HEK293 (cell line): ENCODE measurements at regions not wholly inside any gene's neighbourhood (a gene's known extent, or its start where the extent isn't known, plus 50 kb on each side); places are given as distances from the start of the nearest gene placed in this dataset.

Experiments used
- CTCF ChIA-PET: fragments of 350-600 bp; formaldehyde crosslinking; extraction: SDS; loops from one replicate; lab custom pipeline; 2021; ENCODE audit warnings: antibody characterized with exemption; lab: Yijun Ruan, JAX
- POLR2A ChIA-PET: fragments of 300-600 bp; formaldehyde crosslinking; extraction: SDS; loops from one replicate; lab custom pipeline; 2020; ENCODE audit warnings: antibody characterized with exemption, inconsistent platforms; lab: Yijun Ruan, JAX
- H3K27ac ChIP-seq: fragments of 200-500 bp; sonication (Bioruptor generic); 2 replicates; pipeline ENCODE4 v1.5.1; 2014; ENCODE audit warnings: low read depth, low read length, control low read depth, inconsistent platforms; ENCODE audit errors: extremely low read depth
- H3K36me3 ChIP-seq, 2 experiments: fragments of 200-500 bp in 1 of 2; sonication (Bioruptor generic) in 1 of 2; 1 replicate in 1 of 2; 2 replicates in 1 of 2; pipeline ENCODE4 v1.5.1; 2014 to 2017; ENCODE audit warnings: inconsistent platforms in 2 of 2, low read length in 2 of 2; ENCODE audit not compliant: control insufficient read depth in 2 of 2, insufficient read depth in 1 of 2
- H3K4me1 ChIP-seq: fragments of 200-500 bp; sonication (Bioruptor generic); 2 replicates; pipeline ENCODE4 v1.5.1; 2014; ENCODE audit warnings: mild to moderate bottlenecking, low read length, inconsistent platforms; ENCODE audit not compliant: control insufficient read depth, insufficient read depth
- H3K4me3 ChIP-seq: 2 replicates; pipeline ENCODE4 v1.5.1; 2011; ENCODE audit warnings: low read depth, mild to moderate bottlenecking, control low read depth, low read length, moderate library complexity
- H3K9me3 ChIP-seq: fragments of 200-500 bp; sonication (Bioruptor generic); 2 replicates; pipeline ENCODE4 v1.5.1; 2014; ENCODE audit warnings: low read depth, low read length, inconsistent platforms; ENCODE audit not compliant: control insufficient read depth, insufficient read depth
- GLI2 ChIP-seq: fragments of 450-650 bp; formaldehyde crosslinking; IDR thresholded peaks from 2 replicates; pipeline ENCODE4; 2017; ENCODE audit warnings: missing biosample characterization, missing genetic modification characterization, low read depth, borderline replicate concordance
- HIC1 ChIP-seq: fragments of 450-650 bp; formaldehyde crosslinking; IDR thresholded peaks from 2 replicates; pipeline ENCODE4 v1.5.1; 2016; ENCODE audit warnings: missing biosample characterization, missing genetic modification characterization
- HOXD13 ChIP-seq: sonication (generic); formaldehyde crosslinking; IDR thresholded peaks from 2 replicates; pipeline ENCODE4 v1.8.0; 2022; ENCODE audit warnings: missing genetic modification reagents, borderline replicate concordance
- KLF9 ChIP-seq: fragments of 450-650 bp; formaldehyde crosslinking; IDR thresholded peaks from 2 replicates; pipeline ENCODE4 v1.5.1; 2016; ENCODE audit warnings: missing biosample characterization, missing genetic modification characterization, low read depth
- SCRT1 ChIP-seq: fragments of 450-650 bp; formaldehyde crosslinking; IDR thresholded peaks from 2 replicates; pipeline ENCODE4 v1.5.1; 2016; ENCODE audit warnings: missing biosample characterization, missing genetic modification characterization, borderline replicate concordance
- SCRT2 ChIP-seq: fragments of 450-650 bp; formaldehyde crosslinking; IDR thresholded peaks from 2 replicates; pipeline ENCODE4 v1.5.1; 2016; ENCODE audit warnings: missing biosample characterization, missing genetic modification characterization
- SP3 ChIP-seq: fragments of 450-650 bp; formaldehyde crosslinking; IDR thresholded peaks from 2 replicates; pipeline ENCODE4 v1.5.1; 2016; ENCODE audit warnings: missing biosample characterization, missing genetic modification characterization
- ZBTB11 ChIP-seq: fragments of 450-650 bp; formaldehyde crosslinking; conservative IDR thresholded peaks from 2 replicates; pipeline ENCODE4 v1.5.1; 2016; ENCODE audit warnings: low read depth, missing biosample characterization, missing genetic modification characterization
- ZBTB17 ChIP-seq: fragments of 450-650 bp; formaldehyde crosslinking; IDR thresholded peaks from 2 replicates; pipeline ENCODE4 v1.5.1; 2016; ENCODE audit warnings: missing biosample characterization, missing genetic modification characterization
- ZBTB6 ChIP-seq: fragments of 450-650 bp; formaldehyde crosslinking; IDR thresholded peaks from 2 replicates; pipeline ENCODE4 v1.5.1; 2017; ENCODE audit warnings: missing biosample characterization, missing genetic modification characterization
- ZBTB8A ChIP-seq: fragments of 450-650 bp; formaldehyde crosslinking; IDR thresholded peaks from 2 replicates; pipeline ENCODE4 v1.5.1; 2016; ENCODE audit warnings: missing biosample characterization, missing genetic modification characterization
- ZEB2 ChIP-seq: fragments of 450-650 bp; formaldehyde crosslinking; IDR thresholded peaks from 2 replicates; pipeline ENCODE4 v1.5.1; 2016; ENCODE audit warnings: missing biosample characterization, missing genetic modification characterization
- ZFHX2 ChIP-seq: fragments of 450-650 bp; formaldehyde crosslinking; conservative IDR thresholded peaks from 2 replicates; pipeline ENCODE4 v1.5.1; 2016; ENCODE audit warnings: missing biosample characterization, missing genetic modification characterization
- ZIC2 ChIP-seq: fragments of 450-650 bp; formaldehyde crosslinking; IDR thresholded peaks from 2 replicates; pipeline ENCODE4 v1.5.1; 2016; ENCODE audit warnings: missing biosample characterization, missing genetic modification characterization
- ZNF138 ChIP-seq: fragments of 450-650 bp; formaldehyde crosslinking; IDR thresholded peaks from 2 replicates; pipeline ENCODE4 v1.5.1; 2016; ENCODE audit warnings: missing biosample characterization, missing genetic modification characterization, borderline replicate concordance
- ZNF18 ChIP-seq: fragments of 450-650 bp; formaldehyde crosslinking; IDR thresholded peaks from 2 replicates; pipeline ENCODE4 v1.5.1; 2016; ENCODE audit warnings: missing biosample characterization, missing genetic modification characterization
- ZNF24 ChIP-seq: fragments of 450-650 bp; formaldehyde crosslinking; IDR thresholded peaks from 2 replicates; pipeline ENCODE4 v1.5.1; 2016; ENCODE audit warnings: missing biosample characterization, missing genetic modification characterization
- ZNF248 ChIP-seq: fragments of 450-650 bp; formaldehyde crosslinking; IDR thresholded peaks from 2 replicates; pipeline ENCODE4 v1.5.1; 2017; ENCODE audit warnings: missing biosample characterization, missing genetic modification characterization
- ZNF266 ChIP-seq: fragments of 450-650 bp; formaldehyde crosslinking; IDR thresholded peaks from 2 replicates; pipeline ENCODE4 v1.5.1; 2016; ENCODE audit warnings: missing biosample characterization, missing genetic modification characterization, low read depth
- ZNF274 ChIP-seq, 2 experiments: fragments of 200-500 bp in 1 of 2; fragments of 450-650 bp in 1 of 2; sonication (Bioruptor generic) in 1 of 2; formaldehyde crosslinking in 1 of 2; IDR thresholded peaks; 2 replicates each; pipeline versions ENCODE4 v1.5.1 to v1.6.1; 2014 to 2016; ENCODE audit warnings: borderline replicate concordance in 1 of 2, inconsistent platforms in 1 of 2, low read length in 1 of 2, missing biosample characterization in 1 of 2, missing genetic modification characterization in 1 of 2
- ZNF292 ChIP-seq: fragments of 450-650 bp; formaldehyde crosslinking; IDR thresholded peaks from 2 replicates; pipeline ENCODE4 v1.5.1; 2016; ENCODE audit warnings: low read depth, missing biosample characterization, missing genetic modification characterization, borderline replicate concordance
- ZNF549 ChIP-seq: fragments of 450-650 bp; IDR thresholded peaks from 2 replicates; pipeline ENCODE4 v1.5.1; 2018; ENCODE audit warnings: missing biosample characterization, missing genetic modification characterization, mild to moderate bottlenecking, inconsistent platforms, moderate library complexity
- ZNF571 ChIP-seq: fragments of 450-650 bp; formaldehyde crosslinking; IDR thresholded peaks from 2 replicates; pipeline ENCODE4 v1.5.0; 2017; ENCODE audit warnings: missing biosample characterization, missing genetic modification characterization
- ZNF585B ChIP-seq: fragments of 450-650 bp; formaldehyde crosslinking; IDR thresholded peaks from 2 replicates; pipeline ENCODE4 v1.5.1; 2016; ENCODE audit warnings: missing biosample characterization, missing genetic modification characterization
- ZNF600 ChIP-seq: fragments of 450-650 bp; formaldehyde crosslinking; IDR thresholded peaks from 2 replicates; pipeline ENCODE4 v1.5.1; 2016; ENCODE audit warnings: missing biosample characterization, missing genetic modification characterization
- ZNF623 ChIP-seq: fragments of 450-650 bp; formaldehyde crosslinking; IDR thresholded peaks from 2 replicates; pipeline ENCODE4 v1.5.1; 2016; ENCODE audit warnings: missing biosample characterization, missing genetic modification characterization
- ZNF658 ChIP-seq: fragments of 450-650 bp; formaldehyde crosslinking; IDR thresholded peaks from 2 replicates; pipeline ENCODE4; 2016; ENCODE audit warnings: missing biosample characterization, missing genetic modification characterization
- ZNF664 ChIP-seq: fragments of 450-650 bp; formaldehyde crosslinking; IDR thresholded peaks from 2 replicates; pipeline ENCODE4 v1.5.1; 2016; ENCODE audit warnings: missing biosample characterization, missing genetic modification characterization
- ZNF704 ChIP-seq: fragments of 450-650 bp; formaldehyde crosslinking; IDR thresholded peaks from 2 replicates; pipeline ENCODE4 v1.5.1; 2016; ENCODE audit warnings: missing biosample characterization, missing genetic modification characterization
- ZNF747 ChIP-seq: fragments of 450-650 bp; formaldehyde crosslinking; IDR thresholded peaks from 2 replicates; pipeline ENCODE4 v1.5.1; 2016; ENCODE audit warnings: missing biosample characterization, missing genetic modification characterization
- ZSCAN16 ChIP-seq: fragments of 450-650 bp; formaldehyde crosslinking; IDR thresholded peaks from 2 replicates; pipeline ENCODE4 v1.5.1; 2016; ENCODE audit warnings: missing biosample characterization, missing genetic modification characterization

GRCh38 chr11:22926341-22926740, 66.1 kb upstream of the CCDC179 start:
- Histone ChIP-seq H3K4me3 (no peak overlapping the region), H3K9me3 (no peaks in the 10 kb centered on the region), H3K4me1 (no peaks in the 10 kb centered on the region), H3K27ac (no peak overlapping the region), H3K36me3 (no peaks in the 10 kb centered on the region)
- CTCF ChIA-PET: no interaction called here
- POLR2A ChIA-PET: no interaction called here
- no peak for TF ChIP-seq ZFHX2 (tag by site-specific recombination)
- TF ChIP-seq ZNF248 (tag by site-specific recombination): no peak
- TF ChIP-seq ZNF658 (tag by site-specific recombination): no peak
- TF ChIP-seq ZNF274 (IDR thresholded peaks at IDR 0.05; ENCODE audit: low read length): no peak
- no peak for TF ChIP-seq ZNF274 (tag by site-specific recombination; IDR thresholded peaks at IDR 0.05; ENCODE audit: borderline replicate concordance)
- no peak for TF ChIP-seq ZNF549 (tag by site-specific recombination)
- no peak for TF ChIP-seq ZIC2 (tag by site-specific recombination)
- no peak for TF ChIP-seq ZNF747
- no peak for TF ChIP-seq ZNF704 (tag by site-specific recombination)
- TF ChIP-seq ZBTB17 (tag by site-specific recombination): no peak
- no peak for TF ChIP-seq HOXD13
- TF ChIP-seq SP3 (tag by site-specific recombination): no peak
- no peak for TF ChIP-seq ZNF138 (tag by site-specific recombination)
- TF ChIP-seq HIC1: no peak
- no peak for TF ChIP-seq ZNF585B (tag by site-specific recombination)
- TF ChIP-seq ZNF664: no peak
- TF ChIP-seq ZEB2 (tag by site-specific recombination): no peak
- TF ChIP-seq ZSCAN16 (tag by site-specific recombination): no peak
- TF ChIP-seq ZNF292 (tag by site-specific recombination): no peak
- TF ChIP-seq ZBTB11 (tag by site-specific recombination): peak; percentile 52
- TF ChIP-seq ZNF600: no peak
- no peak for TF ChIP-seq ZBTB8A
- no peak for TF ChIP-seq SCRT2
- no peak; the same call in 1 of the 2 replicates for TF ChIP-seq GLI2 (tag by site-specific recombination)
- no peak for TF ChIP-seq SCRT1 (tag by site-specific recombination)
- no peak for TF ChIP-seq ZNF571 (tag by site-specific recombination)
- no peak for TF ChIP-seq ZBTB6 (tag by site-specific recombination)
- TF ChIP-seq KLF9 (tag by site-specific recombination): no peak
- peak; percentile 22; the same call in 1 of the 2 replicates for TF ChIP-seq ZNF623
- 0 out of 2 replicates have a peak, but pooled peaks have one; percentile 42 for TF ChIP-seq ZNF266
- TF ChIP-seq ZNF18: no peak
- TF ChIP-seq ZNF24 (tag by site-specific recombination): no peak
